ENCODE measurements at regions not wholly inside any gene's neighbourhood (a gene's known extent, or its start where the extent isn't known, plus 50 kb on each side); places are given as distances from the start of the nearest gene placed in this dataset.

- TF ChIP-seq CTCF (IDR thresholded peaks at IDR 0.05; ENCODE audit: low read depth, low read length, missing input control), result no peak
- TF ChIP-seq ATF3 (IDR thresholded peaks at IDR 0.05), result no peak
- TF ChIP-seq REST (IDR thresholded peaks at IDR 0.05), result no peak
- no peak for TF ChIP-seq SP1 (IDR thresholded peaks at IDR 0.05)
- TF ChIP-seq RAD21 (IDR thresholded peaks at IDR 0.05), result no peak
- TF ChIP-seq RXRA (IDR thresholded peaks at IDR 0.05), result no peak
- TF ChIP-seq TAF1 (conservative IDR thresholded peaks at IDR 0.05), result no peak
- no peak for TF ChIP-seq MAX (IDR thresholded peaks at IDR 0.05)
- TF ChIP-seq HNF4A (conservative IDR thresholded peaks at IDR 0.05), result no peak
- TF ChIP-seq YY1 (IDR thresholded peaks at IDR 0.05), result no peak
Observed at GRCh38 chr2:223524066-223524465, 78.1 kb downstream of the SCG2 start.

Data from liver (tissue), 3 donors.